ENCODE measurements at regions not wholly inside any gene's neighbourhood (a gene's known extent, or its start where the extent isn't known, plus 50 kb on each side); places are given as distances from the start of the nearest gene placed in this dataset.

GRCh38 chr4:54499308-54500074 lies 158.3 kb upstream of the KIT start:
- no peaks in the 10 kb centered on the region for H3K4me1 ChIP-seq (ENCODE audit: insufficient read depth, insufficient read length)
- H3K27me3 ChIP-seq (ENCODE audit: insufficient read depth, insufficient read length) = no peaks in the 10 kb centered on the region
- DNase-seq (ENCODE audit: low read depth, low spot score) = no peak
- no peak overlapping the region for H3K4me3 ChIP-seq (ENCODE audit: insufficient read length, low read depth)
- TF ChIP-seq ZNF274 (IDR thresholded peaks at IDR 0.05; ENCODE audit: low read depth, low read length) (no peak), SUZ12 (IDR thresholded peaks at IDR 0.05; ENCODE audit: extremely low read depth, insufficient read depth, insufficient read length) (no peak), YY1 (IDR thresholded peaks at IDR 0.05; ENCODE audit: insufficient read depth, insufficient read length) (no peak)
- no peaks in the 10 kb centered on the region for H3K36me3 ChIP-seq (ENCODE audit: insufficient read depth, insufficient read length, low read length)
- no peaks in the 10 kb centered on the region for H3K9me3 ChIP-seq (ENCODE audit: insufficient read depth, low read length)
- H3K9ac ChIP-seq (ENCODE audit: insufficient read length, low read depth) = no peak overlapping the region

- Histone ChIP-seq H3K4me3 (ENCODE audit: insufficient read length, low read depth) (no peak overlapping the region), H3K4me1 (ENCODE audit: insufficient read depth, insufficient read length) (no peaks in the 10 kb centered on the region), H3K36me3 (ENCODE audit: insufficient read depth, insufficient read length, low read length) (no peaks in the 10 kb centered on the region), H3K9ac (ENCODE audit: insufficient read length, low read depth) (no peak overlapping the region), H3K27me3 (ENCODE audit: insufficient read depth, insufficient read length) (no peaks in the 10 kb centered on the region), H3K9me3 (ENCODE audit: insufficient read depth, low read length) (peaks cover 7% of the 10 kb centered on the region; the same call in 1 of the 2 replicates)
- TF ChIP-seq ZNF274 (IDR thresholded peaks at IDR 0.05; ENCODE audit: low read depth, low read length) (no peak), YY1 (IDR thresholded peaks at IDR 0.05; ENCODE audit: insufficient read depth, insufficient read length) (no peak), SUZ12 (IDR thresholded peaks at IDR 0.05; ENCODE audit: extremely low read depth, insufficient read depth, insufficient read length) (no peak)
- no peak for DNase-seq (ENCODE audit: low read depth, low spot score)
Observed at GRCh38 chr4:54505362-54505761, 152.4 kb upstream of the KIT start.

GRCh38 chr4:54505996-54506395 lies 151.8 kb upstream of the KIT start:
- no peak for DNase-seq (ENCODE audit: low read depth, low spot score)
- H3K4me3 ChIP-seq (ENCODE audit: insufficient read length, low read depth) = no peak overlapping the region
- H3K27me3 ChIP-seq (ENCODE audit: insufficient read depth, insufficient read length) = no peaks in the 10 kb centered on the region
- no peaks in the 10 kb centered on the region for H3K4me1 ChIP-seq (ENCODE audit: insufficient read depth, insufficient read length)
- TF ChIP-seq ZNF274 (IDR thresholded peaks at IDR 0.05; ENCODE audit: low read depth, low read length) = no peak
- no peak for TF ChIP-seq SUZ12 (IDR thresholded peaks at IDR 0.05; ENCODE audit: extremely low read depth, insufficient read depth, insufficient read length)
- TF ChIP-seq YY1 (IDR thresholded peaks at IDR 0.05; ENCODE audit: insufficient read depth, insufficient read length) = no peak
- H3K36me3 ChIP-seq (ENCODE audit: insufficient read depth, insufficient read length, low read length) = no peaks in the 10 kb centered on the region
- H3K9me3 ChIP-seq (ENCODE audit: insufficient read depth, low read length) = peaks cover 7% of the 10 kb centered on the region; the same call in 1 of the 2 replicates
- H3K9ac ChIP-seq (ENCODE audit: insufficient read length, low read depth) = no peak overlapping the region

- Histone ChIP-seq H3K4me3 (ENCODE audit: insufficient read length, low read depth) (no peak overlapping the region), H3K27me3 (ENCODE audit: insufficient read depth, insufficient read length) (no peaks in the 10 kb centered on the region), H3K36me3 (ENCODE audit: insufficient read depth, insufficient read length, low read length) (no peaks in the 10 kb centered on the region), H3K9me3 (ENCODE audit: insufficient read depth, low read length) (peaks cover 7% of the 10 kb centered on the region; the same call in 1 of the 2 replicates), H3K4me1 (ENCODE audit: insufficient read depth, insufficient read length) (no peaks in the 10 kb centered on the region), H3K9ac (ENCODE audit: insufficient read length, low read depth) (no peak overlapping the region)
- DNase-seq (ENCODE audit: low read depth, low spot score) = no peak
- TF ChIP-seq ZNF274 (IDR thresholded peaks at IDR 0.05; ENCODE audit: low read depth, low read length) (no peak), YY1 (IDR thresholded peaks at IDR 0.05; ENCODE audit: insufficient read depth, insufficient read length) (no peak), SUZ12 (IDR thresholded peaks at IDR 0.05; ENCODE audit: extremely low read depth, insufficient read depth, insufficient read length) (no peak)
Observed at GRCh38 chr4:54509057-54509456, 148.7 kb upstream of the KIT start.

- Histone ChIP-seq H3K9ac (ENCODE audit: insufficient read length, low read depth) (no peak overlapping the region), H3K9me3 (ENCODE audit: insufficient read depth, low read length) (no peaks in the 10 kb centered on the region), H3K4me1 (ENCODE audit: insufficient read depth, insufficient read length) (no peaks in the 10 kb centered on the region), H3K36me3 (ENCODE audit: insufficient read depth, insufficient read length, low read length) (no peaks in the 10 kb centered on the region), H3K4me3 (ENCODE audit: insufficient read length, low read depth) (no peak overlapping the region), H3K27me3 (ENCODE audit: insufficient read depth, insufficient read length) (no peaks in the 10 kb centered on the region)
- DNase-seq (ENCODE audit: low read depth, low spot score) = no peak
- no peak for TF ChIP-seq SUZ12 (IDR thresholded peaks at IDR 0.05; ENCODE audit: extremely low read depth, insufficient read depth, insufficient read length)
- TF ChIP-seq YY1 (IDR thresholded peaks at IDR 0.05; ENCODE audit: insufficient read depth, insufficient read length) = no peak
Observed at GRCh38 chr4:54513204-54513603, 144.6 kb upstream of the KIT start.

GRCh38 chr4:54513741-54514140 lies 144.0 kb upstream of the KIT start:
- Histone ChIP-seq H3K9me3 (ENCODE audit: insufficient read depth, low read length) (no peaks in the 10 kb centered on the region), H3K27me3 (ENCODE audit: insufficient read depth, insufficient read length) (no peaks in the 10 kb centered on the region), H3K4me1 (ENCODE audit: insufficient read depth, insufficient read length) (no peaks in the 10 kb centered on the region), H3K9ac (ENCODE audit: insufficient read length, low read depth) (no peak overlapping the region), H3K36me3 (ENCODE audit: insufficient read depth, insufficient read length, low read length) (no peaks in the 10 kb centered on the region), H3K4me3 (ENCODE audit: insufficient read length, low read depth) (no peak overlapping the region)
- no peak for DNase-seq (ENCODE audit: low read depth, low spot score)
- TF ChIP-seq SUZ12 (IDR thresholded peaks at IDR 0.05; ENCODE audit: extremely low read depth, insufficient read depth, insufficient read length) (no peak), ZNF274 (IDR thresholded peaks at IDR 0.05; ENCODE audit: low read depth, low read length) (no peak), YY1 (IDR thresholded peaks at IDR 0.05; ENCODE audit: insufficient read depth, insufficient read length) (no peak)

- H3K4me1 ChIP-seq (ENCODE audit: insufficient read depth, insufficient read length) = no peaks in the 10 kb centered on the region
- no peak overlapping the region for H3K4me3 ChIP-seq (ENCODE audit: insufficient read length, low read depth)
- no peak overlapping the region for H3K9ac ChIP-seq (ENCODE audit: insufficient read length, low read depth)
- DNase-seq (ENCODE audit: low read depth, low spot score) = no peak
- no peak for TF ChIP-seq SUZ12 (IDR thresholded peaks at IDR 0.05; ENCODE audit: extremely low read depth, insufficient read depth, insufficient read length)
- TF ChIP-seq ZNF274 (IDR thresholded peaks at IDR 0.05; ENCODE audit: low read depth, low read length) = no peak
- TF ChIP-seq YY1 (IDR thresholded peaks at IDR 0.05; ENCODE audit: insufficient read depth, insufficient read length) = no peak
- no peaks in the 10 kb centered on the region for H3K27me3 ChIP-seq (ENCODE audit: insufficient read depth, insufficient read length)
- no peaks in the 10 kb centered on the region for H3K9me3 ChIP-seq (ENCODE audit: insufficient read depth, low read length)
- no peaks in the 10 kb centered on the region for H3K36me3 ChIP-seq (ENCODE audit: insufficient read depth, insufficient read length, low read length)
Observed at GRCh38 chr4:54516556-54517215, 141.1 kb upstream of the KIT start.

Data from NT2/D1 (cell line).